Stomach (tissue), 8 donors: ENCODE measurements at regions not wholly inside any gene's neighbourhood (a gene's known extent, or its start where the extent isn't known, plus 50 kb on each side); places are given as distances from the start of the nearest gene placed in this dataset.

Experiments used
- DNase-seq, 2 donors: peaks; one replicate each; pipeline versions ENCODE4 v3.0.0 to v3.0.0-alpha.2; 2013 to 2019
- H3K27ac ChIP-seq, 5 donors: fragments of 200-600 bp in 4 of 5; sonication (generic) in 4 of 5; one replicate each; pipeline ENCODE4 v1.5.1; 2013 to 2019; ENCODE audit warnings: mild to moderate bottlenecking in 1 of 5, moderate library complexity in 1 of 5
- H3K27me3 ChIP-seq, 3 donors: fragments of 200-600 bp; sonication (generic); one replicate each; pipeline ENCODE4 v1.5.1; 2017 to 2019; ENCODE audit warnings: mixed run types in 1 of 3
- H3K36me3 ChIP-seq, 4 donors: fragments of 200-600 bp; sonication (generic); 1 replicate in 3 of 4; 2 replicates in 1 of 4; pipeline ENCODE4 v1.5.1; 2016 to 2019
- H3K4me1 ChIP-seq, 4 donors: fragments of 200-600 bp; sonication (generic); one replicate each; pipeline ENCODE4 v1.5.1; 2016 to 2019
- H3K4me3 ChIP-seq, 4 donors: fragments of 200-600 bp; sonication (generic) in 3 of 4; one replicate each; pipeline ENCODE4 v1.5.1; 2016 to 2019; ENCODE audit warnings: mild to moderate bottlenecking in 1 of 4
- H3K9me3 ChIP-seq, 4 donors: fragments of 200-600 bp; sonication (generic); one replicate each; pipeline ENCODE4 v1.5.1; 2016 to 2019
- EP300 ChIP-seq: sonication (generic); formaldehyde crosslinking; IDR thresholded peaks from one replicate; pipeline ENCODE4 v1.6.1; 2017; ENCODE audit warnings: antibody characterized with exemption
- POLR2A ChIP-seq, 4 donors: fragments of 450-650 bp; IDR thresholded peaks; one replicate each; pipeline ENCODE4 v1.6.1; 2016; ENCODE audit warnings: antibody characterized with exemption in 4 of 4, control low read depth in 2 of 4, mild to moderate bottlenecking in 1 of 4, moderate library complexity in 1 of 4
- POLR2AphosphoS5 ChIP-seq, 3 donors: sonication (generic); formaldehyde crosslinking; IDR thresholded peaks; one replicate each; pipeline ENCODE4 v1.6.1; 2016; ENCODE audit warnings: antibody characterized with exemption in 3 of 3
- WGBS, 5 donors: extraction: QIAGEN DNeasy Blood & Tissue Kit in 3 of 5; methylation state at CpG; one replicate each; pipeline versions ENCODE4 v1.1.5 to v1.1.7; 2013 to 2018; 5-methylcytosine and 5-hydroxymethylcytosine counted together
- intact Hi-C: fragments of 100-400 bp; cut with DNase I; formaldehyde crosslinking; loops from one replicate; pipeline ENCODE4 v1.15.1; 2023; ENCODE audit warnings: low total_unique reads
- TF ChIP-seq, protein P1 (sequence below), 7 experiments: fragments of 450-650 bp in 4 of 7; fragments of 200-600 bp in 3 of 7; sonication (generic) in 3 of 7; IDR thresholded peaks; one replicate each; pipeline ENCODE4 v1.5.1; 2016 to 2019; ENCODE audit warnings: antibody characterized with exemption in 7 of 7, control low read depth in 2 of 7, mild to moderate bottlenecking in 1 of 7
- donor health status: healthy with polysubstance abuse.
- donor health status: Bipolar disorder and iron deficiency.
- donor health status: healthy.

DNA sequence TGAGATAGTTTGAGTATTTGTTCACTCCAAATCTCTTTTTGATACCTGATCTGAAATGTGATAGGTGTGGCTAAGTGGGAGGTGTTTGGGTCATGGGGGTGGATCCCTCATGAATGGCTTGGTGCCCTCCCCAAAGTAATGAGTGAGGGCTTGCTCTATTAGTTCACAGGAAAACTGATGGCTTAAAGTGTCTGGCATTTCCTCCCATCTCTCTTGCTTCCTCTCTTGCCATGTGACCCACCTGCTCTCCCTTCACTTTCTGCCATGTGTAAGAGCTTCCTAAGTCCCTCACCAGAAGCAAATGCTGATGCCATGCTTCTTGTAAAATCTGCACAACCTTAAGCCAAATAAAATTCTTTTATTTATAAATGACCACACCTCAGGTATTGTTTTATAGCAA is 61.1 kb downstream of the MAD2L1 start:
- no peaks in the 10 kb centered on the region for H3K4me1 ChIP-seq
- H3K36me3 ChIP-seq, result no peaks in the 10 kb centered on the region
- no peaks in the 10 kb centered on the region for H3K27me3 ChIP-seq
- no peak overlapping the region for H3K27ac ChIP-seq
- TF ChIP-seq POLR2A (IDR thresholded peaks at IDR 0.05) (no peak), POLR2AphosphoS5 (IDR thresholded peaks at IDR 0.05) (no peak), EP300 (no peak)
- TF ChIP-seq, protein P1, sequence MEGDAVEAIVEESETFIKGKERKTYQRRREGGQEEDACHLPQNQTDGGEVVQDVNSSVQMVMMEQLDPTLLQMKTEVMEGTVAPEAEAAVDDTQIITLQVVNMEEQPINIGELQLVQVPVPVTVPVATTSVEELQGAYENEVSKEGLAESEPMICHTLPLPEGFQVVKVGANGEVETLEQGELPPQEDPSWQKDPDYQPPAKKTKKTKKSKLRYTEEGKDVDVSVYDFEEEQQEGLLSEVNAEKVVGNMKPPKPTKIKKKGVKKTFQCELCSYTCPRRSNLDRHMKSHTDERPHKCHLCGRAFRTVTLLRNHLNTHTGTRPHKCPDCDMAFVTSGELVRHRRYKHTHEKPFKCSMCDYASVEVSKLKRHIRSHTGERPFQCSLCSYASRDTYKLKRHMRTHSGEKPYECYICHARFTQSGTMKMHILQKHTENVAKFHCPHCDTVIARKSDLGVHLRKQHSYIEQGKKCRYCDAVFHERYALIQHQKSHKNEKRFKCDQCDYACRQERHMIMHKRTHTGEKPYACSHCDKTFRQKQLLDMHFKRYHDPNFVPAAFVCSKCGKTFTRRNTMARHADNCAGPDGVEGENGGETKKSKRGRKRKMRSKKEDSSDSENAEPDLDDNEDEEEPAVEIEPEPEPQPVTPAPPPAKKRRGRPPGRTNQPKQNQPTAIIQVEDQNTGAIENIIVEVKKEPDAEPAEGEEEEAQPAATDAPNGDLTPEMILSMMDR (IDR thresholded peaks at IDR 0.05), result no peak
- intact Hi-C loops, result no loop called here
- no peaks in the 10 kb centered on the region for H3K9me3 ChIP-seq
- no peak overlapping the region for H3K4me3 ChIP-seq
- DNase-seq, result no peak

DNA sequence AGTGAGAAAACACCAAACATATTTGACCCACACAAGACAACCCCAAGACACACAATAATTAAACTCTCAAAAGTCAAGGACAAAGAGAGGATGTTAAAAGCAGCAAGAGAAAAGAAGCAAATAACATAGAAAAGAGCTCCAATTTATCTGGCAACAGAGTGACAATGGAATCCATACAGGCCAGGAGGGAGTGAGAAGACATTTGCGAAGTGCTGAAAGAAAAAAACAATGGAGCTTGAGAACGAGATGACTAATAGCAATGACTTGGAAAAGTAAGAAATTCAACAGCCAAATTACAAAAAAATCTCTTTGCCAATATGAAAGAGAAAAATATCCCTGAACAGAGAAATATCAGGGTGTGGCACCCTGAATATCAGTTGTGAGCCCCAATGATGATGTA is 61.6 kb downstream of the MAD2L1 start:
- DNase-seq, result no peak
- H3K27ac ChIP-seq, result no peak overlapping the region
- H3K4me1 ChIP-seq, result no peaks in the 10 kb centered on the region
- no peaks in the 10 kb centered on the region for H3K36me3 ChIP-seq
- H3K27me3 ChIP-seq, result no peaks in the 10 kb centered on the region
- intact Hi-C loops, result no loop called here
- no peak for TF ChIP-seq EP300
- H3K4me3 ChIP-seq, result no peak overlapping the region
- H3K9me3 ChIP-seq, result no peaks in the 10 kb centered on the region
- WGBS, 5 donors, result 72 to 83% (median 76%) methylated on average over 2 of the region's 2 CpGs

DNA sequence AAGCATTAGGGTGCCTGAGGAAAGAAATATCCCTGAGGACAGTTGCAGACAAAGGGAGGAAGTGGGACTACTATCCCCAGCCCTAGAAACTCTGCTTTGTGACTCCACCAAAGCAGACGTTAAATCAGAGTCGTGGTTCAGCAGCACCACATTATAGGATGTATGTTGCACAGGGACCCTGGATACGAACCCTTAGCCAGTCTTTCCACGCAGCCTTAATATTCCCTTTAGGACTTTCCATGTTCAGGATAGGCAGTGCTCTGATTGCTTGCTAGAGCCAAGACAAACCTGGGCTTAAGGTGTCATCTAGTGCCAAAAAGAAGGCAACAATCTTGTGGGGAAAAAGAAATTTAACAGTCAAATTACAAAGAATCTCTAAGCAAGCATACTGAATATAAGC is 62.6 kb downstream of the MAD2L1 start:
- Histone ChIP-seq H3K4me1 (no peaks in the 10 kb centered on the region), H3K4me3 (no peak overlapping the region), H3K27me3 (no peaks in the 10 kb centered on the region), H3K36me3 (no peaks in the 10 kb centered on the region), H3K9me3 (no peaks in the 10 kb centered on the region), H3K27ac (no peak overlapping the region)
- intact Hi-C loops, result no loop called here
- 79 to 89% (median 85%) methylated on average over 4 of the region's 4 CpGs for WGBS, 5 donors
- DNase-seq, result no peak
- TF ChIP-seq POLR2A (IDR thresholded peaks at IDR 0.05) (no peak), EP300 (no peak), POLR2AphosphoS5 (IDR thresholded peaks at IDR 0.05) (no peak)
- TF ChIP-seq, protein P1 (IDR thresholded peaks at IDR 0.05), result no peak

DNA sequence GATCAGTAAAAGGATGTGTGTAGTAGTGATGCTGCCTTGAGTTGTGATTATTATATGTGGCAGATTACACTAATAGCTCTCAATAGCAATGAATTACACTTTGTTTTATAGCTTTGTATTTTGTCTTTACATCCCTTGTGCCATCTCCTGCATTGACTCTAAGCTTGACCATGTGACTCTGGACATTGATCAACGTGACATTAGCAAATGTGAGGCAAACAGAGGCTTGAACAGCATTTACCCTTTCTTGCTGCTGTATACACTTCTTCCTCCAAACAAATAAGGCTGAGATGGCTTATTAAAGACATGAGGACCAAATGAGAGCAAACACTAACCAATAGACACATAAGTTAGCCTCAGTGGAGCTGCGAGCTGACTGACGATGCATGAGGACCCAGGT is 63.5 kb downstream of the MAD2L1 start:
- intact Hi-C loops, result no loop called here
- Histone ChIP-seq H3K27ac (no peak overlapping the region), H3K4me3 (no peak overlapping the region), H3K4me1 (no peaks in the 10 kb centered on the region), H3K9me3 (no peaks in the 10 kb centered on the region), H3K27me3 (no peaks in the 10 kb centered on the region), H3K36me3 (no peaks in the 10 kb centered on the region)
- 90 to 97% (median 93%) methylated on average over 3 of the region's 3 CpGs for WGBS, 5 donors
- DNase-seq, result no peak
- TF ChIP-seq EP300 (no peak), POLR2A (IDR thresholded peaks at IDR 0.05) (no peak), POLR2AphosphoS5 (IDR thresholded peaks at IDR 0.05) (no peak)
- TF ChIP-seq, protein P1 (IDR thresholded peaks at IDR 0.05), result no peak

DNA sequence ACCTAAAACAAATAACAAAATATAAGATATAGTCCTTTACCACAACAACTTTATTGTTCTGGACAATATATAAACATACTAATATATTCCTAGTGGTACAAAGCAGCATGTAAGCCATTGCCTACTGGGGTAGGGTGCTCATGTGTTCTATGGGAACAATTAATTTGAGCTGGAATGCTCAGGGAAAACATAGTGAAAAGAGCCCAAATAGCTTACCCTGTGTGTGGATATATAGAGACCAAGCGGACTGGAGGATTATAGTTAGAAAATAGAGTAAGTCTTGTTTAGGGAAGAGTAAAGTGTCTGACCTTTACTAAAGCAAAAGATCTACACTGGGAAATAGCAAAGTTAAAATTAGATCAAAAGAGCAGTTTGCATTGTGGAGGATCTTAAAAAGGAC is 64.8 kb downstream of the MAD2L1 start:
- Histone ChIP-seq H3K36me3 (no peaks in the 10 kb centered on the region), H3K27ac (no peak overlapping the region), H3K9me3 (no peaks in the 10 kb centered on the region), H3K4me1 (no peaks in the 10 kb centered on the region), H3K4me3 (no peak overlapping the region), H3K27me3 (no peaks in the 10 kb centered on the region)
- WGBS, 5 donors, result 81 to 99% (median 85%) methylated on average over 1 of the region's 1 CpG
- DNase-seq, result no peak
- intact Hi-C loops, result no loop called here
- TF ChIP-seq POLR2A (IDR thresholded peaks at IDR 0.05) (no peak), EP300 (no peak), POLR2AphosphoS5 (IDR thresholded peaks at IDR 0.05) (no peak)
- TF ChIP-seq, protein P1 (IDR thresholded peaks at IDR 0.05), result no peak
